ENCODE measurements at regions not wholly inside any gene's neighbourhood (a gene's known extent, or its start where the extent isn't known, plus 50 kb on each side); places are given as distances from the start of the nearest gene placed in this dataset.

DNA sequence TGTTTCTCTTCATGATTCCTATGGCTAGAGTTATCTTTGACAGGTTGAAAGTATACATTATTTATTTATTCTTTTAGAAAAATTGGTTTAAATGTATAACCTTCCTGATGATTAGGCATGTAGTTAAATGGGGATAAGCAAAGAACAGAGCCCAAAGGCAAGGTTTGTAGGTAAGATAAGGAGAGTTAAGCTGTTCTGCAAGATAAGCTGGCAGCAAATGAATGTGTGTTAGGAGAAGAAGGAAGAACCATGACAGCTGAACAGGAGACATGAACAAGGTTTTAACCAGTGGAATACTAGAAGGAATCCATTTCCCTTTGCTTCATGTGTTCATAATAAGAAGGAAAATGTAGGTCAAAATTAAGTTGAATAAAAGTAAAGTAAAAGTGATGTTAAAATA, 1330.1 kb upstream of the USP15 start:
- TF ChIP-seq CTCF (IDR thresholded peaks at IDR 0.05; ENCODE audit: insufficient read depth, low read length), result no peak
- no peak for TF ChIP-seq POLR2AphosphoS5 (IDR thresholded peaks at IDR 0.05; ENCODE audit: low read depth)
- no peak for TF ChIP-seq GABPA (IDR thresholded peaks at IDR 0.05; ENCODE audit: low read depth)
